H7 (cell line): ENCODE measurements at regions not wholly inside any gene's neighbourhood (a gene's known extent, or its start where the extent isn't known, plus 50 kb on each side); places are given as distances from the start of the nearest gene placed in this dataset.

ENCODE experiments used
- DNase-seq: peaks from one replicate; pipeline ENCODE4 v3.0.0; 2012
- H3K27me3 ChIP-seq: 2 replicates; pipeline ENCODE4 v1.6.0; 2011; ENCODE audit warnings: mild to moderate bottlenecking, low read length; ENCODE audit not compliant: control insufficient read depth, insufficient read depth
- H3K36me3 ChIP-seq: replicated peaks from 2 replicates; pipeline ENCODE4 v1.5.1; 2011; ENCODE audit warnings: low read length; ENCODE audit not compliant: control insufficient read depth, insufficient read depth
- H3K4me3 ChIP-seq: 2 replicates; pipeline ENCODE4 v1.5.1; 2011; ENCODE audit warnings: low read depth, mild to moderate bottlenecking, control low read depth, low read length, moderate library complexity; ENCODE audit not compliant: insufficient read depth

GRCh38 chr5:72608297-72608696, 101.1 kb upstream of the ZNF366 start:
- no peak for DNase-seq
- H3K4me3 ChIP-seq, result no peak overlapping the region
- H3K27me3 ChIP-seq, result no peaks in the 10 kb centered on the region

GRCh38 chr5:72607381-72607780, 100.2 kb upstream of the ZNF366 start:
- DNase-seq, result no peak

More at GRCh38 chr5:72608297-72608696, 101.1 kb upstream of the ZNF366 start:
- H3K36me3 ChIP-seq, result no peaks in the 10 kb centered on the region

GRCh38 chr5:72606525-72606924, 99.3 kb upstream of the ZNF366 start:
- Histone ChIP-seq H3K4me3 (no peak overlapping the region), H3K36me3 (no peaks in the 10 kb centered on the region), H3K27me3 (no peaks in the 10 kb centered on the region)
- DNase-seq, result no peak

More at GRCh38 chr5:72607381-72607780, 100.2 kb upstream of the ZNF366 start:
- Histone ChIP-seq H3K27me3 (no peaks in the 10 kb centered on the region), H3K4me3 (no peak overlapping the region), H3K36me3 (no peaks in the 10 kb centered on the region)

GRCh38 chr5:72605632-72606031, 98.4 kb upstream of the ZNF366 start:
- no peaks in the 10 kb centered on the region for H3K27me3 ChIP-seq
- DNase-seq, result no peak
- no peaks in the 10 kb centered on the region for H3K36me3 ChIP-seq
- no peak overlapping the region for H3K4me3 ChIP-seq

GRCh38 chr5:72604798-72605154, 97.6 kb upstream of the ZNF366 start:
- H3K4me3 ChIP-seq, result no peak overlapping the region
- no peak for DNase-seq
- no peaks in the 10 kb centered on the region for H3K36me3 ChIP-seq
- no peaks in the 10 kb centered on the region for H3K27me3 ChIP-seq

- H3K36me3 ChIP-seq, result no peaks in the 10 kb centered on the region
- no peaks in the 10 kb centered on the region for H3K27me3 ChIP-seq
- no peak overlapping the region for H3K4me3 ChIP-seq
- no peak for DNase-seq
Observed at GRCh38 chr5:72604111-72604797, 97.0 kb upstream of the ZNF366 start.

- Histone ChIP-seq H3K4me3 (no peak overlapping the region), H3K27me3 (no peaks in the 10 kb centered on the region), H3K36me3 (no peaks in the 10 kb centered on the region)
- DNase-seq, result no peak
Observed at GRCh38 chr5:72602696-72603685, 95.8 kb upstream of the ZNF366 start.

- H3K27me3 ChIP-seq, result no peaks in the 10 kb centered on the region
- no peak overlapping the region for H3K4me3 ChIP-seq
- no peaks in the 10 kb centered on the region for H3K36me3 ChIP-seq
- DNase-seq, result no peak
Observed at GRCh38 chr5:72601861-72602260, 94.7 kb upstream of the ZNF366 start.

- DNase-seq, result no peak
- no peaks in the 10 kb centered on the region for H3K36me3 ChIP-seq
- H3K4me3 ChIP-seq, result no peak overlapping the region
- no peaks in the 10 kb centered on the region for H3K27me3 ChIP-seq
Observed at GRCh38 chr5:72600391-72600981, 93.3 kb upstream of the ZNF366 start.

GRCh38 chr5:72599519-72600370, 92.5 kb upstream of the ZNF366 start:
- DNase-seq, result no peak
- H3K36me3 ChIP-seq, result no peaks in the 10 kb centered on the region
- no peak overlapping the region for H3K4me3 ChIP-seq
- H3K27me3 ChIP-seq, result no peaks in the 10 kb centered on the region

GRCh38 chr5:72599065-72599433, 91.8 kb upstream of the ZNF366 start:
- Histone ChIP-seq H3K27me3 (no peaks in the 10 kb centered on the region), H3K36me3 (no peaks in the 10 kb centered on the region), H3K4me3 (no peak overlapping the region)
- DNase-seq, result no peak

GRCh38 chr5:72598401-72599064, 91.3 kb upstream of the ZNF366 start:
- Histone ChIP-seq H3K4me3 (no peak overlapping the region), H3K36me3 (no peaks in the 10 kb centered on the region), H3K27me3 (no peaks in the 10 kb centered on the region)
- no peak for DNase-seq

- Histone ChIP-seq H3K4me3 (no peak overlapping the region), H3K36me3 (no peaks in the 10 kb centered on the region), H3K27me3 (no peaks in the 10 kb centered on the region)
- no peak for DNase-seq
Observed at GRCh38 chr5:72597456-72597948, 90.3 kb upstream of the ZNF366 start.

- H3K27me3 ChIP-seq, result no peaks in the 10 kb centered on the region
- no peaks in the 10 kb centered on the region for H3K36me3 ChIP-seq
- H3K4me3 ChIP-seq, result no peak overlapping the region
- no peak for DNase-seq
Observed at GRCh38 chr5:72596956-72597355, 89.7 kb upstream of the ZNF366 start.
